Posterior cingulate gyrus (tissue), 11 donors: ENCODE measurements at regions not wholly inside any gene's neighbourhood (a gene's known extent, or its start where the extent isn't known, plus 50 kb on each side); places are given as distances from the start of the nearest gene placed in this dataset.

Source experiments
- DNase-seq, 10 donors: peaks; one replicate each; pipeline versions ENCODE4 v3.0.0 to v3.0.0-alpha.2; 2020 to 2021; ENCODE audit warnings: mixed read lengths in 3 of 10
- intact Hi-C: fragments of 100-400 bp; cut with DNase I; formaldehyde crosslinking; loops from one replicate; pipeline ENCODE4 v1.15.1; 2023

DNA sequence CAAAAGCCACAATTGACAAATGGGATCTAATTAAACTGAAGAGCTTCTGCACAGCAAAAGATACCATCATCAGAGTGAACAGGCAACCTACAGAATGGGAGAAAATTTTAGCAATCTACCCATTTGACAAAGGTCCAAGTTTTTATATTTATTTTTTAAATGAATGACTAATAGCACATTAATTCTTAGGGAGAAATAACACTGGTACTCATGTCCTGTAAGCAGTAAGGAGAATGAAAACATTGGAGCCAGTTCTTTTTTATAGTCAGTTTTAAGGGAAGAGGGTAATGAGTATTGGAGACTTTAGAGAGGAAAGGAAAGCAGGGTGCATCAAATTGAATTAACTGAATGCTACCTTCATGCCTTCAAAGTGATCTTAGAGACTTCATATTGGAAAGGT is 404.7 kb upstream of the TGFBR2 start:
- DNase-seq: no peak
- intact Hi-C loops: no loop called here

DNA sequence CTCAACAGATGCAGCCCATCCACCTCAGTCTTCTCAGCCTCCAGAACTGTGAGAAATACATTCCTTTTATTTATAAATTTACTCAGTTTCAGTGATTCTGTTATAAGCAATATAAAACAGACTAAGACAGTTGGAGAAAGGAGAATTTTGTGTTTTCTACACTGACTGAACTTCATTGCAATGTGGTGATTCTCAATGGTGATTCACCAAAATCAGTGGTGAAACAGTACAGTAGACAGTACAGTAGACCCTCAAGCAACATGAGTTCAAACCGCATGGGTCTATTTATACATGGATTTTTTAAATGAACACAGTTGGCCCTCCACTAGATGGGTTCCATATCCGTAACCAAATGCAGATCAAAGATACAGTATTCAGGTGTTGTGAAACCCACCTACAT is 403.1 kb upstream of the TGFBR2 start:
- no peak for DNase-seq
- intact Hi-C loops: no loop called here

- intact Hi-C loops: no loop called here
- no peak for DNase-seq
Measured at GRCh38 chr3:30204126-30204525, 402.3 kb upstream of the TGFBR2 start.

GRCh38 chr3:30206051-30206450 is 400.4 kb upstream of the TGFBR2 start:
- DNase-seq: no peak
- intact Hi-C loops: no loop called here

DNA sequence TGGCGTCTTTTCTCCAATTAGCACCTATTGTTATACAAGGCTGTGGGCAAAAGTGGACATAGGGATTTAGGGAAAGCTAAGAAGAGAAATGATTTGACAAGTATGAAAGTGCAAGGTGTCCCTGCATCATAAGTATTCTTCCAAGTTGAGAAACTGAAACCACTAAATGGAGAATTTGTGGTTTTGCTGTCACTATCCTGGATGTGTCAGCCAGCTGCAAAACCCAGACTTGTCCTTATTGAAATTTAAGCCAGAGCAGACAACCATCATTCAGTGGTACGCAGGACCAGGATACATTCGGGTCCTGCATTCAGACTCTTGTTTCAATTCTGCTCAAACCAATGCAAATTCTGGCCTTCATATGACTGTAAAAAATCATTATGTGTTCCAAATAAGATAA is 384.8 kb upstream of the TGFBR2 start:
- intact Hi-C loops: no loop called here
- no peak for DNase-seq

DNA sequence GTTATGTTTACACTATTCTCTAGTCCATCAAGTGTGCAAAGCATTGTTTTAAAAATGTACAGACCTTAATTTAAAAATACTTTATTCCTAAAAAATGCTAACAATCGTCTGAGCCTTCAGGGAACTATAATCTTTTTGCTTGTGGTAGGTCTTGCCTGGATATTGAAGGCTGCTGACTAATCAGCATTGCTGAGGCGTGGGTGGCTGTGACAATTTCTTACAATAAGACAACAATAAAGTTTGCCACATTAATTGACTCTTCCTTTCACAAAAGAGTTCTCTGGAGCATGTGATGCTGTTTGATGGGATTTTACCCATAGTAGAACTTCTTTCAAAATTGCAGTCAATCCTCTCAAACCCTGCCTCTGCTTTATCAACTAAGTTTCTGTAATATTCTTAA is 384.0 kb upstream of the TGFBR2 start:
- intact Hi-C loops: no loop called here
- DNase-seq: no peak

- intact Hi-C loops: no loop called here
- no peak for DNase-seq
Measured at GRCh38 chr3:30225021-30225420, 381.4 kb upstream of the TGFBR2 start.

- no peak for DNase-seq
- intact Hi-C loops: no loop called here
Measured at GRCh38 chr3:30226601-30227151, 379.7 kb upstream of the TGFBR2 start.

DNA sequence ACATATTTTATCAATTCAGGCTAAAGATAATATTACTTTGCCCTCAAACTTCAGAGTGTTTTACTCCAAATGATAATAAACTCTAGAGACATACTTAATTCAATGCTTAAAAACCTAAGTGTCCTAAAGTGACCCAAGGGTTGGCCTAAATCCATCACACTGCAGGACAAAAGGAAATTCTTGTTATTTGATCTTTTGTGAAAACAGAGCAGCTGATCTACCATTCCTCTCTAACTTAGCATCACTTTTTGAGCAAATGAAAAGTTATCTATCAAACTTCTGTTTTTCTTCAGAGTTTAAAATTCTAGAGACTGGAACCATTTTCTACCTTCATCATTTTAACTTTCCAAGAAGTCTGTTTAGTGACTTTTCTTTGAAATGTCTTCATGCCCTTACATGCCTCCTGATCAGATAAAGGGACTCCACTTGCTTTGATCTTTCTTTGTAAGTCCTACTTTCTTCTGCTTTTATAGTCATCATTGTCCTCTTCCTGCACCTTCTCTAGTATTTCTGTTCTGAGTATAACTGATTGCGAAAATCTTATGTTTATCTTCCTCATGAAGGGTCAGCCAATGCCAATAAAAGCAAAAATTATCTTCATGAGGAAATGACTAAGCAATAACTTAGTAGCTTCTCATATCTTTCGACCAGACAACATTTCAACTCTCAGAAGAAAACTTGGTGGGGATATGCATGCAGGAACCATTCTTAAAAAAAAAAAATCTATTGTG is 378.7 kb upstream of the TGFBR2 start:
- intact Hi-C loops: no loop called here
- DNase-seq: no peak

- DNase-seq: no peak
- intact Hi-C loops: no loop called here
Measured at GRCh38 chr3:30228302-30228631, 378.1 kb upstream of the TGFBR2 start.

DNA sequence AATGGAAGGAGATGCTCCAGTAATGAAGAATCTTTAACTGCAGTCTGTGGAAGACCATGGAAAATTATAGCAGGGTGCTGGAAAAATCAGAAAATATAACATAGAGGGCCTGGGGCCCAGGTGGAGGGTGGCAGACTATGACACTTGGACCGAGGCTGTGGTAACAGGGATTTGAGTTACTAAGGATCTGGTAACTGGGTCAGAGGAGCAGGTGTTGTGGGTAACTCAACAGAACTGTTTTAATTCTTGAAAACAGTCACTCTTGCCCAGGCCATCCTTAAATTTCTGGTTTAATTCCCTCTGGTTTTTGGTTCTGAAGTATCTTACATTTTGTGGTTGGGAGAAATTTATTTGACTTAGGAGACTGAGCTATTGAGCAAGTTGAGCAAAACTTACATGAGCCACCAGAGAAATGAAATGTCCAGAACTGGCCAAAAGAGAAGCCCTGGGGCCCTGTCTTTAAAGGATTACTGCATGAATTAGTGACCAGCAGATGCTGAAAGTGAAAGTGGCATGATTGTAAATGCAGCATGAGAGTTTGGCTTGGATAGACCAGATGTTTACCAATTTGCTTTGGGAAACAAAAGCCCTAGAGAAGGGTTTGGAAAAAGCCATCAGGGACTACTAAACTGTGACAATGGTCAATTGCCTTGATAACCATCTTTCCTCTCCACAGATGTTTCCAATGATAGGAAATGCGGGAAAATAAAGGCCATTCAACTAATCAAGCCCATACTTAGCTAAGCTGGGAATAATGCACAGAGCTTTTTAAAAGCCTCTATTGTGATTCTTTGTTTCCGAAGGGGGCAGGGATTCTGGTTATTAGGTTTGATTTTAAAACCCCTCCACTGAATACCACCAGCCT is 374.9 kb upstream of the TGFBR2 start:
- no peak for DNase-seq
- intact Hi-C loops: no loop called here

DNA sequence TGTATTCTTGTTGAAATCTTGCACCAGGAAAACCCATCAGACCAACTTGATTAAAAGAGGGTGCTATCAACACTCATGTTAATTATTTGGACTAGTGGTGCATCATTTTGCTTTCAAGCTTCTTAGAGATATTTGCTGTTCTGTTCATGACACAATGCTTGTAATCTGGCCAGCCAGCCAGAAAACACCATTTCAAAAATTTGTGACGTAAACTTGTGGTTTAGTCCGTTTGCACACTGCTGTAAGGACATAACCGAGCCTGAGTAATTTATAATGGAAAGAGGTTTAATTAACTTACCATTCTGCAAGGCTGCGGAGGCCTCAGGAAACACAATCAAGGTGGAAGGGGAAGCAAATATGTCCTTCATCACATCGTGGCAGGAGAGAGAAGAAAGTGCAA is 374.3 kb upstream of the TGFBR2 start:
- no peak for DNase-seq
- intact Hi-C loops: no loop called here

- no peak for DNase-seq
- intact Hi-C loops: no loop called here
Measured at GRCh38 chr3:30233913-30234646, 372.3 kb upstream of the TGFBR2 start.

DNA sequence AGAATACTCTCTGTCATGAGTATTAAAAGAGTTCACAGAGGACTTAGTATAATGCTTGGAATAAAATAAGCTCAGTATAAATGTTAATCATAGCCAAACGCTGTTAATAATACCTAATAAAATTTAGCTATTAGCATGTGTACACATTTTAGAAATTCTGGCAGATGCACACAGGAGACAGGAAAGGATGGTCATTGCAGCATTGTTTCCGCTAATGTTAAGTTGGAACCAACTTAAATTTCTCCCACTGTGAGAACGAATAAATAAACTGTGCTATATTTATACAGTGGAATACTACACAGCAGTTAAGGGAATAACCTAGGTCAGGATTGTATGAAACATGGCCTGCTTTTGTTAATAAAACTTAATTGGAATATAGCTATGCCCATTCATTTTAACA is 370.4 kb upstream of the TGFBR2 start:
- DNase-seq: no peak
- intact Hi-C loops: no loop called here

DNA sequence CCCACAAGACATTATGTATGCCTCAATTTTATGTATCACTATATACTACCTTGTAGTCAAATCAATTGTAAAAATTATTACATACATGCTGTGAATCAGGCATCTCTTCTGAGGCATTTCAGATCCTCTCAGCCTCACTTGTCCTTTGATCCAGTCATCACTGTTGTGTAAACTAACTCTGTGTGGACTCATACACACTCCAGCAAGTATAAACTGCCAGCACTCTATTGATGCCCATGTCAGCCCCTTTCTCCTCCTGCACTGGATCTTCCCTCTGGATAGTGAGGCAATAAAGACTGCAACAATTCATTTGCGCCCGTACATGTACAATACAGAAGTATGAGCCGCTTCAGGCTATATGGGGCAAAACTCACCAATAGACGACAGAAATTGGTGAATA is 364.7 kb upstream of the TGFBR2 start:
- DNase-seq: no peak
- intact Hi-C loops: no loop called here

- intact Hi-C loops: no loop called here
- no peak for DNase-seq
Measured at GRCh38 chr3:30245858-30246622, 360.4 kb upstream of the TGFBR2 start.

DNA sequence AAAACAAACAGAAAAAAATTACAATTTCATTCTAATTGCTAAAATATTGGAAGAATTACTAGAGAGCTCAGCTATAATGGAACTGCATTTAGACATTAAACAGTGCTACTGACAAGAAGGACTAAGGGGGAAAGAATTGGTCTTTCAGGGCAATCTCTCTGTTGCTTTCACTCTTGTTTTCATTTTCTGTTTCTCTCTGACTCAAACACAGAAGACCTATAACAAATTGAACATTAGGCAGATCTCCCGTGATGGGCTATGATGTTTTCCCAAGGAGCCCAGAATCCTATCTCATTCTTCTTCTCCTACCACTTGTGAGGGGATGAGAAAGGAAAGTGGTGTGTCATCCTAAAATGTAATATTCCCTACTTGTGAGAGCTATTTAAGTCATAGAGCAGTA is 358.0 kb upstream of the TGFBR2 start:
- intact Hi-C loops: no loop called here
- DNase-seq: no peak

GRCh38 chr3:30252474-30252873 is 353.9 kb upstream of the TGFBR2 start:
- no peak for DNase-seq
- intact Hi-C loops: no loop called here

DNA sequence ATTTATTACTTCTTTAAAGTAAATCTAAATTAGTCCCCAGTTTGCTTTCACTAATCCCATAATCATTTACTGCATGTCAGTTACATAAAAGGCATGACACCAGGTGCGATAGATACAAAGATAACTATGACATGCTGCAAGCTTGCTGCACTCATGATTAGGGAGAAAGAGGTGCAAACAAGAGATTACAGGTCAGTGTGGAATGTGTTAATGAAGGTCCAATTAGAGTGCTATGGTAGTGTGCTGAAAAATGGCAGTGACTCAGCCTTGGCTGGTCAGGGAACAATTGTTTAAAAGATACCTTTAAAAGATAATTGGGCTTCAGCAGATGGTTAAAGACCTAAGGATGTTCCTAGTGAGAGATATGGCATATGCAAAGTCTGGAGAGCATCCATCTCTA is 352.6 kb upstream of the TGFBR2 start:
- intact Hi-C loops: no loop called here

DNA sequence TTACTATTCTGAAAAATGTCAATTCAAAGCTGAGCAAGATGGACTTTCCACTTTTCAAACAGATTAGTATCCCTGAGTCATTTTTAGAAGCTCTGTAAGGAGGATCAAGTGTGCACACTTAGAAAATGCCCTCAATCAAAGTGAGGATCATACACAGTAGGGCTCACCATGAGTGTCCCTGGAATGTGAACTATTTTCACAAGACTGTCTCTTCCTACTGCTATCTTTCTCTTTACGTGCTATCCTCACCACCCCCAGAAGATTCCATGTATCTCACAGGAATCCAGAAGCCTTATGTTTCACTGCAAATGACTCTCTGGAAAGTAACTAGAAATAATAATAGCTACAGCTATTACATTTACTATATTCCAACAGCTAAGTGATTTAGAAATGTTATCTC is 349.9 kb upstream of the TGFBR2 start:
- intact Hi-C loops: no loop called here
- DNase-seq: no peak

More for the DNA sequence above, 352.6 kb upstream of the TGFBR2 start:
- DNase-seq: no peak
